Activated T-cell treated with anti-CD3 and anti-CD28 coated beads, Interleukin-2, amount 50 U/mL, for 72 hours (primary cell): ENCODE measurements at regions not wholly inside any gene's neighbourhood (a gene's known extent, or its start where the extent isn't known, plus 50 kb on each side); places are given as distances from the start of the nearest gene placed in this dataset.

Experiments
- ATAC-seq, 2 donors: fragments of 150-1000 bp; cut with Tn5 transposase; replicated peaks in 1 of 2; 2 replicates each; pipeline ENCODE4 v1.10.0; 2021; ENCODE audit warnings: moderate library complexity in 2 of 2, mild to moderate bottlenecking in 1 of 2
- DNase-seq, 2 donors: peaks; one replicate each; pipeline ENCODE4 v3.0.0; 2021 to 2022; ENCODE audit warnings: mixed read lengths in 1 of 2
- H3K27ac Mint-ChIP-seq: one replicate; pipeline ENCODE4 v1.8.0; 2022; ENCODE audit warnings: mild to moderate bottlenecking, moderate library complexity, mixed read lengths
- H3K27me3 Mint-ChIP-seq: one replicate; pipeline ENCODE4 v1.8.0; 2022; ENCODE audit warnings: low read depth, mixed read lengths
- H3K36me3 Mint-ChIP-seq, 2 donors: one replicate each; pipeline ENCODE4 v1.8.0; 2022; ENCODE audit warnings: mixed read lengths in 2 of 2, mild to moderate bottlenecking in 1 of 2; ENCODE audit not compliant: insufficient read depth in 2 of 2
- H3K4me1 Mint-ChIP-seq: one replicate; pipeline ENCODE4 v1.8.0; 2022; ENCODE audit warnings: low read depth, mixed read lengths
- H3K4me3 Mint-ChIP-seq, 2 donors: one replicate each; pipeline ENCODE4 v1.8.0; 2022; ENCODE audit warnings: mild to moderate bottlenecking in 2 of 2, mixed read lengths in 2 of 2, moderate library complexity in 2 of 2
- H3K9me3 Mint-ChIP-seq, 2 donors: one replicate each; pipeline ENCODE4 v1.8.0; 2022; ENCODE audit warnings: mixed read lengths in 2 of 2

GRCh38 chr13:34747507-34747906 is 194.6 kb upstream of the NBEA start:
- ATAC-seq (no peak), DNase-seq (no peak)
- Mint-ChIP-seq H3K27ac (no peak overlapping the region), H3K9me3 (peaks cover 1 to 8% of the 10 kb centered on the region in 2 donors), H3K27me3 (peaks cover 6% of the 10 kb centered on the region), H3K4me3 (no peak overlapping the region), H3K36me3 (peaks cover 0 to 2% of the 10 kb centered on the region in 2 donors), H3K4me1 (no peaks in the 10 kb centered on the region)

- Mint-ChIP-seq H3K4me1 (no peaks in the 10 kb centered on the region), H3K27ac (no peak overlapping the region), H3K9me3 (peaks cover 1 to 4% of the 10 kb centered on the region in 2 donors), H3K36me3 (peaks cover 0 to 2% of the 10 kb centered on the region in 2 donors), H3K27me3 (peaks cover 6% of the 10 kb centered on the region), H3K4me3 (no peak overlapping the region)
- ATAC-seq (no peak), DNase-seq (no peak)
Measured at GRCh38 chr13:34748073-34748472, 194.0 kb upstream of the NBEA start.

GRCh38 chr13:34748596-34748995 is 193.5 kb upstream of the NBEA start:
- DNase-seq (no peak), ATAC-seq (no peak)
- peaks cover 1 to 4% of the 10 kb centered on the region in 2 donors for H3K9me3 Mint-ChIP-seq
- H3K4me3 Mint-ChIP-seq, result no peak overlapping the region
- H3K27ac Mint-ChIP-seq, result no peak overlapping the region
- peaks cover 6% of the 10 kb centered on the region for H3K27me3 Mint-ChIP-seq
- H3K36me3 Mint-ChIP-seq, result peaks cover 0 to 2% of the 10 kb centered on the region in 2 donors
- no peaks in the 10 kb centered on the region for H3K4me1 Mint-ChIP-seq

GRCh38 chr13:34749046-34749445 is 193.0 kb upstream of the NBEA start:
- H3K27me3 Mint-ChIP-seq, result peaks cover 6% of the 10 kb centered on the region
- no peak overlapping the region for H3K27ac Mint-ChIP-seq
- H3K4me1 Mint-ChIP-seq, result no peaks in the 10 kb centered on the region
- H3K9me3 Mint-ChIP-seq, result peaks cover 1 to 4% of the 10 kb centered on the region in 2 donors
- H3K36me3 Mint-ChIP-seq, result peaks cover 0 to 2% of the 10 kb centered on the region in 2 donors
- no peak overlapping the region for H3K4me3 Mint-ChIP-seq
- DNase-seq, result no peak
- no peak for ATAC-seq

GRCh38 chr13:34750078-34750931 is 191.8 kb upstream of the NBEA start:
- ATAC-seq (no peak), DNase-seq (no peak)
- H3K9me3 Mint-ChIP-seq, result peaks cover 0 to 2% of the 10 kb centered on the region in 2 donors
- H3K36me3 Mint-ChIP-seq, result peaks cover 0 to 2% of the 10 kb centered on the region in 2 donors
- H3K4me3 Mint-ChIP-seq, result no peak overlapping the region
- H3K27ac Mint-ChIP-seq, result no peak overlapping the region
- peaks cover 6% of the 10 kb centered on the region for H3K27me3 Mint-ChIP-seq
- H3K4me1 Mint-ChIP-seq, result no peaks in the 10 kb centered on the region

GRCh38 chr13:34751044-34751443 is 191.0 kb upstream of the NBEA start:
- no peak overlapping the region for H3K27ac Mint-ChIP-seq
- no peak for DNase-seq
- peaks cover 6% of the 10 kb centered on the region for H3K27me3 Mint-ChIP-seq
- no peaks in the 10 kb centered on the region for H3K4me1 Mint-ChIP-seq
- H3K36me3 Mint-ChIP-seq, result peaks cover 0 to 2% of the 10 kb centered on the region in 2 donors
- H3K9me3 Mint-ChIP-seq, result peaks cover 0 to 2% of the 10 kb centered on the region in 2 donors
- no peak for ATAC-seq
- H3K4me3 Mint-ChIP-seq, result no peak overlapping the region

GRCh38 chr13:34751492-34751891 is 190.6 kb upstream of the NBEA start:
- H3K27ac Mint-ChIP-seq, result no peak overlapping the region
- peaks cover 6% of the 10 kb centered on the region for H3K27me3 Mint-ChIP-seq
- H3K4me1 Mint-ChIP-seq, result no peaks in the 10 kb centered on the region
- H3K9me3 Mint-ChIP-seq, result peaks cover 0 to 2% of the 10 kb centered on the region in 2 donors
- H3K36me3 Mint-ChIP-seq, result peaks cover 0 to 2% of the 10 kb centered on the region in 2 donors
- DNase-seq, result no peak
- H3K4me3 Mint-ChIP-seq, result no peak overlapping the region
- ATAC-seq, result no peak

GRCh38 chr13:34752283-34752960 is 189.6 kb upstream of the NBEA start:
- Mint-ChIP-seq H3K27ac (no peak overlapping the region), H3K9me3 (no peaks in the 10 kb centered on the region), H3K4me1 (no peaks in the 10 kb centered on the region), H3K36me3 (no peaks in the 10 kb centered on the region), H3K27me3 (peaks cover 6% of the 10 kb centered on the region), H3K4me3 (no peak overlapping the region)
- ATAC-seq (no peak), DNase-seq (no peak)

- H3K4me1 Mint-ChIP-seq, result no peaks in the 10 kb centered on the region
- no peak for ATAC-seq
- no peak for DNase-seq
- H3K4me3 Mint-ChIP-seq, result no peak overlapping the region
- H3K9me3 Mint-ChIP-seq, result no peaks in the 10 kb centered on the region
- no peak overlapping the region for H3K27ac Mint-ChIP-seq
- peaks cover 4% of the 10 kb centered on the region for H3K27me3 Mint-ChIP-seq
- no peaks in the 10 kb centered on the region for H3K36me3 Mint-ChIP-seq
Measured at GRCh38 chr13:34756136-34756535, 185.9 kb upstream of the NBEA start.

GRCh38 chr13:34756572-34756971 is 185.5 kb upstream of the NBEA start:
- Mint-ChIP-seq H3K27ac (no peak overlapping the region), H3K9me3 (no peaks in the 10 kb centered on the region), H3K4me3 (no peak overlapping the region), H3K4me1 (no peaks in the 10 kb centered on the region), H3K27me3 (peaks cover under 1% of the 10 kb centered on the region), H3K36me3 (no peaks in the 10 kb centered on the region)
- no peak for ATAC-seq
- DNase-seq, result no peak

GRCh38 chr13:34757441-34757840 is 184.6 kb upstream of the NBEA start:
- no peaks in the 10 kb centered on the region for H3K9me3 Mint-ChIP-seq
- ATAC-seq, result no peak
- H3K4me1 Mint-ChIP-seq, result no peaks in the 10 kb centered on the region
- H3K27me3 Mint-ChIP-seq, result no peaks in the 10 kb centered on the region
- H3K4me3 Mint-ChIP-seq, result no peak overlapping the region
- H3K27ac Mint-ChIP-seq, result no peak overlapping the region
- H3K36me3 Mint-ChIP-seq, result no peaks in the 10 kb centered on the region
- DNase-seq, result no peak

GRCh38 chr13:34758628-34759027 is 183.4 kb upstream of the NBEA start:
- DNase-seq (no peak), ATAC-seq (no peak)
- Mint-ChIP-seq H3K9me3 (peaks cover 0 to 1% of the 10 kb centered on the region in 2 donors), H3K27ac (no peak overlapping the region), H3K4me3 (no peak overlapping the region), H3K4me1 (no peaks in the 10 kb centered on the region), H3K27me3 (no peaks in the 10 kb centered on the region), H3K36me3 (no peaks in the 10 kb centered on the region)

GRCh38 chr13:34762312-34762711 is 179.8 kb upstream of the NBEA start:
- H3K27ac Mint-ChIP-seq, result no peak overlapping the region
- H3K27me3 Mint-ChIP-seq, result no peaks in the 10 kb centered on the region
- no peak for DNase-seq
- H3K4me3 Mint-ChIP-seq, result no peak overlapping the region
- H3K36me3 Mint-ChIP-seq, result no peaks in the 10 kb centered on the region
- H3K9me3 Mint-ChIP-seq, result peaks cover 0 to 1% of the 10 kb centered on the region in 2 donors
- no peak for ATAC-seq
- H3K4me1 Mint-ChIP-seq, result no peaks in the 10 kb centered on the region
